ENCODE measurements at regions not wholly inside any gene's neighbourhood (a gene's known extent, or its start where the extent isn't known, plus 50 kb on each side); places are given as distances from the start of the nearest gene placed in this dataset.

- H3K27me3 ChIP-seq: no peaks in the 10 kb centered on the region
- no peaks in the 10 kb centered on the region for H3K9me3 ChIP-seq (replicated peaks in 1 of 3)
- intact Hi-C loops (cut with DNase I): no loop called here
- H3K4me1 ChIP-seq (replicated peaks in 1 of 2): no peaks in the 10 kb centered on the region
- no peak overlapping the region for H3K27ac ChIP-seq
- 85 to 90% (median 89%) methylated on average over 7 to 13 of the region's 13 CpGs for WGBS, 4 donors
- no peaks in the 10 kb centered on the region for H3K36me3 ChIP-seq (replicated peaks in 1 of 2)
- H3K4me3 ChIP-seq: no peak overlapping the region
- peak in 1 of 7 donors; percentile 15 for DNase-seq
- no peak for TF ChIP-seq POLR2A (IDR thresholded peaks at IDR 0.05)
- TF ChIP-seq CTCF (IDR thresholded peaks at IDR 0.05): no peak
Measured at GRCh38 chr10:42984761-42985325, 92.0 kb upstream of the RET start.

GRCh38 chr10:42985436-42986316 is 91.2 kb upstream of the RET start:
- H3K27me3 ChIP-seq: no peaks in the 10 kb centered on the region
- H3K4me1 ChIP-seq (replicated peaks in 1 of 2): no peaks in the 10 kb centered on the region
- intact Hi-C loops (cut with DNase I): no loop called here
- no peak for TF ChIP-seq CTCF (IDR thresholded peaks at IDR 0.05)
- TF ChIP-seq POLR2A (IDR thresholded peaks at IDR 0.05): no peak
- WGBS, 4 donors: 87 to 93% (median 88%) methylated on average over 6 to 11 of the region's 11 CpGs
- no peak overlapping the region for H3K4me3 ChIP-seq
- H3K9me3 ChIP-seq (replicated peaks in 1 of 3): no peaks in the 10 kb centered on the region
- H3K36me3 ChIP-seq (replicated peaks in 1 of 2): no peaks in the 10 kb centered on the region
- DNase-seq: peak in 2 of 7 donors; percentile 12 to 45
- no peak overlapping the region for H3K27ac ChIP-seq

- no peaks in the 10 kb centered on the region for H3K27me3 ChIP-seq
- no peaks in the 10 kb centered on the region for H3K4me1 ChIP-seq (replicated peaks in 1 of 2)
- DNase-seq: no peak
- TF ChIP-seq CTCF (IDR thresholded peaks at IDR 0.05) (no peak), POLR2A (IDR thresholded peaks at IDR 0.05) (no peak)
- no peaks in the 10 kb centered on the region for H3K9me3 ChIP-seq (replicated peaks in 1 of 3)
- intact Hi-C loops (cut with DNase I): no loop called here
- 39 to 63% (median 62%) methylated on average over 4 of the region's 4 CpGs for WGBS, 4 donors
- no peaks in the 10 kb centered on the region for H3K36me3 ChIP-seq (replicated peaks in 1 of 2)
- no peak overlapping the region for H3K27ac ChIP-seq
- no peak overlapping the region for H3K4me3 ChIP-seq
Measured at GRCh38 chr10:42986633-42987032, 90.2 kb upstream of the RET start.

GRCh38 chr10:42987121-42987541 is 89.7 kb upstream of the RET start:
- H3K9me3 ChIP-seq (replicated peaks in 1 of 3): no peaks in the 10 kb centered on the region
- no peak overlapping the region for H3K4me3 ChIP-seq
- H3K36me3 ChIP-seq (replicated peaks in 1 of 2): no peaks in the 10 kb centered on the region
- WGBS, 4 donors: 79 to 93% (median 86%) methylated on average over 6 to 8 of the region's 8 CpGs
- TF ChIP-seq POLR2A (IDR thresholded peaks at IDR 0.05): no peak
- no peak for TF ChIP-seq CTCF (IDR thresholded peaks at IDR 0.05)
- no peaks in the 10 kb centered on the region for H3K4me1 ChIP-seq (replicated peaks in 1 of 2)
- H3K27me3 ChIP-seq: no peaks in the 10 kb centered on the region
- no peak overlapping the region for H3K27ac ChIP-seq
- no peak for DNase-seq
- intact Hi-C loops (cut with DNase I): no loop called here

Measured in adrenal gland (tissue), 9 donors.